HCT116 (cell line): ENCODE measurements at regions not wholly inside any gene's neighbourhood (a gene's known extent, or its start where the extent isn't known, plus 50 kb on each side); places are given as distances from the start of the nearest gene placed in this dataset.

ENCODE experiments used
- ATAC-seq: fragments of 200-7000 bp; cut with Tn5 transposase; 2 replicates; pipeline ENCODE4 v1.9.1; 2020; ENCODE audit warnings: mild to moderate bottlenecking, moderate library complexity
- BruUV-seq: library from RNA; stranded (reverse); fragments of 400-500 nt; replicated peaks from 2 replicates; lab custom pipeline; 2021; lab: Mats Ljungman, UMichigan
- CTCF ChIA-PET: fragments of 300-600 bp; sonication (Branson Sonifier 250); formaldehyde crosslinking; loops from one replicate; lab custom pipeline; 2021; ENCODE audit warnings: antibody characterized with exemption; lab: Charles Lee
- POLR2A ChIA-PET: fragments of 300-600, 350-600 bp; sonication (Branson Sonifier 250); formaldehyde crosslinking; loops from one replicate; lab custom pipeline; 2021; ENCODE audit warnings: antibody characterized with exemption; lab: Charles Lee
- RAD21 ChIA-PET, 2 experiments: fragments of 300-600 bp; sonication (Branson Sonifier 250); formaldehyde crosslinking; loops; one replicate each; lab custom pipeline; 2023; ENCODE audit warnings: low total read pairs in 2 of 2; ENCODE audit not compliant: uncharacterized antibody in 2 of 2, unreplicated experiment in 2 of 2, low non-redundant PET in 1 of 2; lab: Charles Lee
- DNase-seq: peaks from one replicate; pipeline ENCODE4 v3.0.0-alpha.2; 2010; ENCODE audit warnings: low read depth, low spot score
- H2AFZ ChIP-seq: fragments of 200-600 bp; shearing (Covaris generic), sonication (generic); 2 replicates; pipeline ENCODE4 v1.6.1; 2017; ENCODE audit warnings: low read depth, mixed run types, mixed read lengths, antibody characterized with exemption, low read length; ENCODE audit not compliant: poor library complexity, severe bottlenecking
- H3K27ac ChIP-seq: 2 replicates; pipeline ENCODE4 v1.5.1; 2012; ENCODE audit warnings: low read depth, low read length
- H3K27me3 ChIP-seq: fragments of 200-600 bp; sonication (generic); 2 replicates; pipeline ENCODE4 v1.6.1; 2016; ENCODE audit warnings: mixed run types, low read length, mixed read lengths; ENCODE audit not compliant: insufficient read depth
- H3K36me3 ChIP-seq, 2 experiments: fragments of 200-500 bp in 1 of 2; fragments of 200-600 bp in 1 of 2; sonication (Bioruptor generic) in 1 of 2; sonication (generic) in 1 of 2; 2 replicates each; pipeline versions ENCODE4 v1.5.1 to v1.6.1; 2014 to 2016; ENCODE audit warnings: low read length in 2 of 2, inconsistent platforms in 1 of 2, mixed read lengths in 1 of 2, mixed run types in 1 of 2; ENCODE audit not compliant: insufficient read depth in 2 of 2, control insufficient read depth in 1 of 2
- H3K4me1 ChIP-seq, 2 experiments: fragments of 200-600 bp in 1 of 2; sonication (generic) in 1 of 2; 2 replicates each; pipeline versions ENCODE4 v1.5.1 to v1.6.1; 2012 to 2017; ENCODE audit warnings: low read length in 2 of 2, inconsistent platforms in 1 of 2, mild to moderate bottlenecking in 1 of 2, mixed read lengths in 1 of 2, mixed run types in 1 of 2, moderate library complexity in 1 of 2; ENCODE audit not compliant: insufficient read depth in 2 of 2, control insufficient read depth in 1 of 2
- H3K4me2 ChIP-seq: fragments of 200-600 bp; sonication (generic); 2 replicates; pipeline ENCODE4 v1.6.1; 2017; ENCODE audit warnings: mixed run types, low read length, mixed read lengths
- H3K4me3 ChIP-seq, 2 experiments: fragments of 200-600 bp in 1 of 2; sonication (generic) in 1 of 2; replicated peaks in 1 of 2; 2 replicates each; pipeline ENCODE4 v1.5.1; 2011 to 2016; ENCODE audit warnings: low read length in 2 of 2, control low read depth in 1 of 2, low read depth in 1 of 2, mild to moderate bottlenecking in 1 of 2, mixed read lengths in 1 of 2, mixed run types in 1 of 2
- H3K79me2 ChIP-seq: fragments of 200-600 bp; sonication (generic); 2 replicates; pipeline ENCODE4 v1.6.1; 2017; ENCODE audit warnings: mild to moderate bottlenecking, mixed run types, low read length, moderate library complexity, mixed read lengths; ENCODE audit not compliant: insufficient read depth
- H3K9ac ChIP-seq: fragments of 200-600 bp; sonication (generic); 2 replicates; pipeline ENCODE4 v1.6.1; 2016; ENCODE audit warnings: low read length, mixed read lengths
- H3K9me2 ChIP-seq: fragments of 200-600 bp; sonication (generic), shearing (Covaris generic); 2 replicates; pipeline ENCODE4 v1.6.1; 2017; ENCODE audit warnings: mixed run types, mild to moderate bottlenecking, moderate library complexity; ENCODE audit not compliant: insufficient read depth
- H3K9me3 ChIP-seq, 2 experiments: fragments of 200-500 bp in 1 of 2; fragments of 200-600 bp in 1 of 2; sonication (Bioruptor generic) in 1 of 2; sonication (generic) in 1 of 2; 2 replicates each; pipeline ENCODE4 v1.6.1; 2014 to 2017; ENCODE audit warnings: low read length in 2 of 2, mixed read lengths in 2 of 2, inconsistent platforms in 1 of 2, low read depth in 1 of 2, mild to moderate bottlenecking in 1 of 2, mixed run types in 1 of 2, moderate library complexity in 1 of 2; ENCODE audit not compliant: control insufficient read depth in 1 of 2, insufficient read depth in 1 of 2
- H4K20me1 ChIP-seq: fragments of 200-600 bp; sonication (generic), shearing (Covaris generic); 2 replicates; pipeline ENCODE4 v1.6.1; 2017; ENCODE audit warnings: mixed run types, mild to moderate bottlenecking, moderate library complexity; ENCODE audit not compliant: insufficient read depth
- EZH2phosphoT487 ChIP-seq: fragments of 200-600 bp; IDR thresholded peaks from 2 replicates; pipeline ENCODE4 v1.6.1; 2018; ENCODE audit warnings: antibody characterized with exemption, borderline replicate concordance
- JUND ChIP-seq: IDR thresholded peaks from 2 replicates; pipeline ENCODE4 v1.6.1; 2012
- POLR2AphosphoS5 ChIP-seq: IDR thresholded peaks from 2 replicates; pipeline ENCODE4 v1.6.1; 2011; ENCODE audit warnings: mild to moderate bottlenecking, low read depth, low read length, moderate library complexity
- SIN3A ChIP-seq: IDR thresholded peaks from 2 replicates; pipeline ENCODE4 v1.6.1; 2012; ENCODE audit warnings: low read depth
- SP1 ChIP-seq: IDR thresholded peaks from 2 replicates; pipeline ENCODE4 v1.6.1; 2012; ENCODE audit warnings: low read depth
- SRF ChIP-seq: IDR thresholded peaks from 2 replicates; pipeline ENCODE4 v1.6.1; 2012; ENCODE audit warnings: low read depth
- TCF7L2 ChIP-seq: IDR thresholded peaks from 2 replicates; pipeline ENCODE4 v1.7.0; 2011; ENCODE audit warnings: borderline replicate concordance, inconsistent platforms; ENCODE audit not compliant: insufficient read depth, insufficient read length; ENCODE audit errors: extremely low read depth
- YY1 ChIP-seq: IDR thresholded peaks from 2 replicates; pipeline ENCODE4 v1.6.1; 2011; ENCODE audit warnings: low read length, low read depth, moderate library complexity, mild to moderate bottlenecking; ENCODE audit not compliant: insufficient replicate concordance; ENCODE audit errors: extremely low read depth
- ZNF274 ChIP-seq: fragments of 200-500 bp; sonication (Bioruptor generic); IDR thresholded peaks from 2 replicates; pipeline ENCODE4 v1.6.1; 2014; ENCODE audit warnings: mild to moderate bottlenecking, low read depth, low read length, inconsistent platforms
- intact Hi-C: fragments of 100-400 bp; cut with micrococcal nuclease; formaldehyde crosslinking; loops from 2 replicates; pipeline ENCODE4 v1.10.0; 2022
- TF ChIP-seq, protein P1 (sequence below): IDR thresholded peaks from 2 replicates; pipeline ENCODE4 v1.6.1; 2011; ENCODE audit warnings: mild to moderate bottlenecking, low read length, moderate library complexity; ENCODE audit not compliant: insufficient replicate concordance; ENCODE audit errors: extremely low read depth
- TF ChIP-seq, protein P2 (sequence below): IDR thresholded peaks from 2 replicates; pipeline ENCODE4 v1.6.1; 2012; ENCODE audit warnings: low read depth
- TF ChIP-seq, protein P3 (sequence below): IDR thresholded peaks from 2 replicates; pipeline ENCODE4 v1.6.1; 2012
- TF ChIP-seq, protein P4 (sequence below), 3 experiments: fragments of 200-600 bp in 1 of 3; sonication (generic) in 1 of 3; IDR thresholded peaks in 2 of 3; conservative IDR thresholded peaks in 1 of 3; 2 replicates each; pipeline ENCODE4 v1.5.1; 2012 to 2017; ENCODE audit warnings: low read depth in 2 of 3, low read length in 2 of 3, antibody characterized with exemption in 1 of 3, borderline replicate concordance in 1 of 3, control low read depth in 1 of 3, mild to moderate bottlenecking in 1 of 3, mixed read lengths in 1 of 3, mixed run types in 1 of 3, moderate library complexity in 1 of 3; ENCODE audit not compliant: insufficient read depth in 1 of 3
- TF ChIP-seq, protein P5 (sequence below): IDR thresholded peaks from 2 replicates; pipeline ENCODE4 v1.6.1; 2012

DNA sequence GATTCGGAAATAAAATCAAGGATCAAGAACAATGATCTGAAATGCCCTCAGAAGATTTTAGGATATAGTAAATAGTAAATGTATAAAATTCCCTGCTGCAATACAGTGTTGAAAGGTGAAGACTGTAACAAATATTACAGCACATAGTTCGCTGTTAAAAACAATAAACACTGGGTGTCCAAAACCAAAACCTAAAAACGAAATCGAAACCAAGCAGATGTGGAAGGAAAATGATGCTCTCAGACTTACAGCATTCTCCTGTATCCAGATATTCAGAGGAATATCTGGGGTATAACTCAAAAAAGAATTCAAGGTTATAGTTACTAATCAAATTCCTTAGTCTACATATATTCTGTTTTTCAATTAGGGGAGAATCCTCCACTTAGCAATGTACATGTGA lies 708.1 kb upstream of the PCDH15 start:
- Histone ChIP-seq H3K4me2 (no peak overlapping the region), H3K79me2 (no peaks in the 10 kb centered on the region), H3K4me1 (no peaks in the 10 kb centered on the region), H3K9me3 (peaks cover 0 to 9% of the 10 kb centered on the region in 2 experiments; a peak in 3 of 4 replicates), H3K9ac (no peak overlapping the region), H3K27me3 (no peaks in the 10 kb centered on the region), H3K27ac (no peak overlapping the region), H4K20me1 (no peaks in the 10 kb centered on the region), H3K36me3 (no peaks in the 10 kb centered on the region), H3K9me2 (no peaks in the 10 kb centered on the region), H2AFZ (no peak overlapping the region), H3K4me3 (no peak overlapping the region)
- no peak for ATAC-seq
- ChIA-PET CTCF (no interaction called here), POLR2A (no interaction called here), RAD21 (no interaction called here)
- no peak for DNase-seq
- TF ChIP-seq, protein P1, sequence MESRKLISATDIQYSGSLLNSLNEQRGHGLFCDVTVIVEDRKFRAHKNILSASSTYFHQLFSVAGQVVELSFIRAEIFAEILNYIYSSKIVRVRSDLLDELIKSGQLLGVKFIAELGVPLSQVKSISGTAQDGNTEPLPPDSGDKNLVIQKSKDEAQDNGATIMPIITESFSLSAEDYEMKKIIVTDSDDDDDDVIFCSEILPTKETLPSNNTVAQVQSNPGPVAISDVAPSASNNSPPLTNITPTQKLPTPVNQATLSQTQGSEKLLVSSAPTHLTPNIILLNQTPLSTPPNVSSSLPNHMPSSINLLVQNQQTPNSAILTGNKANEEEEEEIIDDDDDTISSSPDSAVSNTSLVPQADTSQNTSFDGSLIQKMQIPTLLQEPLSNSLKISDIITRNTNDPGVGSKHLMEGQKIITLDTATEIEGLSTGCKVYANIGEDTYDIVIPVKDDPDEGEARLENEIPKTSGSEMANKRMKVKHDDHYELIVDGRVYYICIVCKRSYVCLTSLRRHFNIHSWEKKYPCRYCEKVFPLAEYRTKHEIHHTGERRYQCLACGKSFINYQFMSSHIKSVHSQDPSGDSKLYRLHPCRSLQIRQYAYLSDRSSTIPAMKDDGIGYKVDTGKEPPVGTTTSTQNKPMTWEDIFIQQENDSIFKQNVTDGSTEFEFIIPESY = no peak
- TF ChIP-seq, protein P2, sequence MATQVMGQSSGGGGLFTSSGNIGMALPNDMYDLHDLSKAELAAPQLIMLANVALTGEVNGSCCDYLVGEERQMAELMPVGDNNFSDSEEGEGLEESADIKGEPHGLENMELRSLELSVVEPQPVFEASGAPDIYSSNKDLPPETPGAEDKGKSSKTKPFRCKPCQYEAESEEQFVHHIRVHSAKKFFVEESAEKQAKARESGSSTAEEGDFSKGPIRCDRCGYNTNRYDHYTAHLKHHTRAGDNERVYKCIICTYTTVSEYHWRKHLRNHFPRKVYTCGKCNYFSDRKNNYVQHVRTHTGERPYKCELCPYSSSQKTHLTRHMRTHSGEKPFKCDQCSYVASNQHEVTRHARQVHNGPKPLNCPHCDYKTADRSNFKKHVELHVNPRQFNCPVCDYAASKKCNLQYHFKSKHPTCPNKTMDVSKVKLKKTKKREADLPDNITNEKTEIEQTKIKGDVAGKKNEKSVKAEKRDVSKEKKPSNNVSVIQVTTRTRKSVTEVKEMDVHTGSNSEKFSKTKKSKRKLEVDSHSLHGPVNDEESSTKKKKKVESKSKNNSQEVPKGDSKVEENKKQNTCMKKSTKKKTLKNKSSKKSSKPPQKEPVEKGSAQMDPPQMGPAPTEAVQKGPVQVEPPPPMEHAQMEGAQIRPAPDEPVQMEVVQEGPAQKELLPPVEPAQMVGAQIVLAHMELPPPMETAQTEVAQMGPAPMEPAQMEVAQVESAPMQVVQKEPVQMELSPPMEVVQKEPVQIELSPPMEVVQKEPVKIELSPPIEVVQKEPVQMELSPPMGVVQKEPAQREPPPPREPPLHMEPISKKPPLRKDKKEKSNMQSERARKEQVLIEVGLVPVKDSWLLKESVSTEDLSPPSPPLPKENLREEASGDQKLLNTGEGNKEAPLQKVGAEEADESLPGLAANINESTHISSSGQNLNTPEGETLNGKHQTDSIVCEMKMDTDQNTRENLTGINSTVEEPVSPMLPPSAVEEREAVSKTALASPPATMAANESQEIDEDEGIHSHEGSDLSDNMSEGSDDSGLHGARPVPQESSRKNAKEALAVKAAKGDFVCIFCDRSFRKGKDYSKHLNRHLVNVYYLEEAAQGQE = no peak
- TF ChIP-seq, protein P3, sequence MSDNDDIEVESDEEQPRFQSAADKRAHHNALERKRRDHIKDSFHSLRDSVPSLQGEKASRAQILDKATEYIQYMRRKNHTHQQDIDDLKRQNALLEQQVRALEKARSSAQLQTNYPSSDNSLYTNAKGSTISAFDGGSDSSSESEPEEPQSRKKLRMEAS = no peak
- TF ChIP-seq SIN3A = no peak
- no peak for TF ChIP-seq TCF7L2
- no peak for TF ChIP-seq SRF
- TF ChIP-seq SP1 = no peak
- TF ChIP-seq EZH2phosphoT487 = no peak
- TF ChIP-seq, protein P4, sequence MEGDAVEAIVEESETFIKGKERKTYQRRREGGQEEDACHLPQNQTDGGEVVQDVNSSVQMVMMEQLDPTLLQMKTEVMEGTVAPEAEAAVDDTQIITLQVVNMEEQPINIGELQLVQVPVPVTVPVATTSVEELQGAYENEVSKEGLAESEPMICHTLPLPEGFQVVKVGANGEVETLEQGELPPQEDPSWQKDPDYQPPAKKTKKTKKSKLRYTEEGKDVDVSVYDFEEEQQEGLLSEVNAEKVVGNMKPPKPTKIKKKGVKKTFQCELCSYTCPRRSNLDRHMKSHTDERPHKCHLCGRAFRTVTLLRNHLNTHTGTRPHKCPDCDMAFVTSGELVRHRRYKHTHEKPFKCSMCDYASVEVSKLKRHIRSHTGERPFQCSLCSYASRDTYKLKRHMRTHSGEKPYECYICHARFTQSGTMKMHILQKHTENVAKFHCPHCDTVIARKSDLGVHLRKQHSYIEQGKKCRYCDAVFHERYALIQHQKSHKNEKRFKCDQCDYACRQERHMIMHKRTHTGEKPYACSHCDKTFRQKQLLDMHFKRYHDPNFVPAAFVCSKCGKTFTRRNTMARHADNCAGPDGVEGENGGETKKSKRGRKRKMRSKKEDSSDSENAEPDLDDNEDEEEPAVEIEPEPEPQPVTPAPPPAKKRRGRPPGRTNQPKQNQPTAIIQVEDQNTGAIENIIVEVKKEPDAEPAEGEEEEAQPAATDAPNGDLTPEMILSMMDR (IDR thresholded peaks at IDR 0.05 in 2 of 3, conservative IDR thresholded peaks at IDR 0.05 in 1 of 3; ENCODE audit: borderline replicate concordance in 1 of 3, insufficient read depth in 1 of 3, low read depth in 2 of 3, low read length in 2 of 3) = no peak
- TF ChIP-seq YY1 = no peak
- TF ChIP-seq, protein P5, sequence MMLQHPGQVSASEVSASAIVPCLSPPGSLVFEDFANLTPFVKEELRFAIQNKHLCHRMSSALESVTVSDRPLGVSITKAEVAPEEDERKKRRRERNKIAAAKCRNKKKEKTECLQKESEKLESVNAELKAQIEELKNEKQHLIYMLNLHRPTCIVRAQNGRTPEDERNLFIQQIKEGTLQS = no peak
- TF ChIP-seq POLR2AphosphoS5 = no peak
- TF ChIP-seq JUND = no peak
- no peak for TF ChIP-seq ZNF274
- no TSS peak for BruUV-seq
- intact Hi-C loops = no loop called here
